Lung (tissue), 11 donors: ENCODE measurements at regions not wholly inside any gene's neighbourhood (a gene's known extent, or its start where the extent isn't known, plus 50 kb on each side); places are given as distances from the start of the nearest gene placed in this dataset.

Experiments
- ATAC-seq: fragments of 200-7000 bp; cut with Tn5 transposase; one replicate; pipeline ENCODE4 v1.9.1; 2020; ENCODE audit warnings: moderate number of reproducible peaks; ENCODE audit not compliant: insufficient read depth, low FRiP score
- DNase-seq, 3 donors: peaks; one replicate each; pipeline ENCODE4 v3.0.0-alpha.2; 2013 to 2017
- H3K27ac ChIP-seq, 2 donors: one replicate each; pipeline ENCODE4 v1.5.1; 2013; ENCODE audit warnings: mild to moderate bottlenecking in 2 of 2, moderate library complexity in 2 of 2, control low read depth in 1 of 2, inconsistent platforms in 1 of 2, low read depth in 1 of 2, low read length in 1 of 2
- H3K27me3 ChIP-seq, 3 donors: one replicate each; pipeline ENCODE4 v1.5.1; 2013; ENCODE audit warnings: low read length in 2 of 3; ENCODE audit not compliant: control insufficient read depth in 3 of 3, insufficient read depth in 3 of 3
- H3K36me3 ChIP-seq, 4 donors: one replicate each; pipeline ENCODE4 v1.5.1; 2013; ENCODE audit warnings: low read length in 4 of 4, mild to moderate bottlenecking in 1 of 4, moderate library complexity in 1 of 4; ENCODE audit not compliant: control insufficient read depth in 4 of 4, insufficient read depth in 4 of 4
- H3K4me1 ChIP-seq, 5 donors: one replicate each; pipeline ENCODE4 v1.5.1; 2013; ENCODE audit warnings: low read length in 5 of 5, mild to moderate bottlenecking in 2 of 5, moderate library complexity in 1 of 5; ENCODE audit not compliant: control insufficient read depth in 5 of 5, insufficient read depth in 5 of 5
- H3K4me3 ChIP-seq: one replicate; pipeline ENCODE4 v1.5.1; 2013; ENCODE audit warnings: mild to moderate bottlenecking, control low read depth, moderate library complexity
- H3K9ac ChIP-seq, 2 donors: one replicate each; pipeline ENCODE4 v1.5.1; 2013; ENCODE audit warnings: low read length in 2 of 2, control low read depth in 1 of 2; ENCODE audit not compliant: insufficient read depth in 1 of 2
- H3K9me3 ChIP-seq, 4 donors: one replicate each; pipeline ENCODE4 v1.5.1; 2013; ENCODE audit warnings: low read length in 3 of 4, mild to moderate bottlenecking in 1 of 4, moderate library complexity in 1 of 4; ENCODE audit not compliant: control insufficient read depth in 4 of 4, insufficient read depth in 3 of 4
- WGBS, 2 donors: extraction: QIAGEN DNeasy Blood & Tissue Kit; methylation state at CpG; one replicate each; pipeline ENCODE4 v1.1.7; 2013; 5-methylcytosine and 5-hydroxymethylcytosine counted together
- TF ChIP-seq, protein P1 (sequence below): IDR thresholded peaks from 2 replicates; pipeline ENCODE4 v1.5.1; 2012; ENCODE audit warnings: mild to moderate bottlenecking; ENCODE audit errors: control extremely low read depth, extremely low read depth
- donor health status: control.
- donor health status: control.
- donor health status: Bipolar disorder and iron deficiency.
- donor health status: healthy.
- donor health status: DM: yes; HTN: yes; CAD: no.

GRCh38 chr1:106189780-106190179 lies 866.7 kb upstream of the PRMT6 start:
- no peaks in the 10 kb centered on the region for H3K36me3 ChIP-seq
- DNase-seq (no peak), ATAC-seq (no peak)
- peaks cover 0 to 14% (median 4%) of the 10 kb centered on the region in 4 donors for H3K9me3 ChIP-seq
- 88 to 100% methylated on average over 2 of the region's 2 CpGs for WGBS, 2 donors
- no peak overlapping the region for H3K9ac ChIP-seq
- no peaks in the 10 kb centered on the region for H3K27me3 ChIP-seq
- H3K27ac ChIP-seq: no peak overlapping the region
- TF ChIP-seq, protein P1, sequence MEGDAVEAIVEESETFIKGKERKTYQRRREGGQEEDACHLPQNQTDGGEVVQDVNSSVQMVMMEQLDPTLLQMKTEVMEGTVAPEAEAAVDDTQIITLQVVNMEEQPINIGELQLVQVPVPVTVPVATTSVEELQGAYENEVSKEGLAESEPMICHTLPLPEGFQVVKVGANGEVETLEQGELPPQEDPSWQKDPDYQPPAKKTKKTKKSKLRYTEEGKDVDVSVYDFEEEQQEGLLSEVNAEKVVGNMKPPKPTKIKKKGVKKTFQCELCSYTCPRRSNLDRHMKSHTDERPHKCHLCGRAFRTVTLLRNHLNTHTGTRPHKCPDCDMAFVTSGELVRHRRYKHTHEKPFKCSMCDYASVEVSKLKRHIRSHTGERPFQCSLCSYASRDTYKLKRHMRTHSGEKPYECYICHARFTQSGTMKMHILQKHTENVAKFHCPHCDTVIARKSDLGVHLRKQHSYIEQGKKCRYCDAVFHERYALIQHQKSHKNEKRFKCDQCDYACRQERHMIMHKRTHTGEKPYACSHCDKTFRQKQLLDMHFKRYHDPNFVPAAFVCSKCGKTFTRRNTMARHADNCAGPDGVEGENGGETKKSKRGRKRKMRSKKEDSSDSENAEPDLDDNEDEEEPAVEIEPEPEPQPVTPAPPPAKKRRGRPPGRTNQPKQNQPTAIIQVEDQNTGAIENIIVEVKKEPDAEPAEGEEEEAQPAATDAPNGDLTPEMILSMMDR: no peak
- H3K4me1 ChIP-seq: no peaks in the 10 kb centered on the region
- no peak overlapping the region for H3K4me3 ChIP-seq

GRCh38 chr1:106194206-106194605 lies 862.3 kb upstream of the PRMT6 start:
- Histone ChIP-seq H3K36me3 (no peaks in the 10 kb centered on the region), H3K27me3 (no peaks in the 10 kb centered on the region), H3K9me3 (peaks cover 0 to 16% (median 5%) of the 10 kb centered on the region in 4 donors), H3K4me1 (no peaks in the 10 kb centered on the region), H3K9ac (no peak overlapping the region), H3K27ac (no peak overlapping the region), H3K4me3 (no peak overlapping the region)
- DNase-seq (no peak), ATAC-seq (no peak)
- TF ChIP-seq, protein P1: no peak

DNA sequence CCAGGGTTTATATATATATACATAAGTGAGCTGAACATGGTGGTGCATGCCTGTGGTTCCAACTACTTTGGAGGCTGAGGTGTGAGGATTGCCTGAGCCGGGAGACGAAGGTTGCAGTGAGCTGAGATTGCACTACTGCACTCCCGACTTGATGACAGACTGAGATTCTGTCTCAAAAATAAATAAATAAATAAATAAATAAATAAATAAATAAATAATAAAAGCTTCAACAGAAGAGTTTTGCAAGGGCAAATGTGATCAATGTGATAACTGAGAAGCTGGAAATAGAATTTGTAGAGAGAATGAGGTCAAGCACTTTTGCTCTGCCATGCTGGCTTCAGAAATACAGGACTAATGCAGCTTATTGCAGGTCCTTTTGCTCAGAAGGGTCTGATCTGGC lies 855.8 kb upstream of the PRMT6 start:
- Histone ChIP-seq H3K36me3 (no peaks in the 10 kb centered on the region), H3K4me3 (no peak overlapping the region), H3K9ac (no peak overlapping the region), H3K9me3 (no peaks in the 10 kb centered on the region), H3K4me1 (no peaks in the 10 kb centered on the region), H3K27me3 (no peaks in the 10 kb centered on the region), H3K27ac (no peak overlapping the region)
- TF ChIP-seq, protein P1: no peak
- 89 to 100% methylated on average over 3 of the region's 3 CpGs for WGBS, 2 donors
- DNase-seq (no peak), ATAC-seq (no peak)

DNA sequence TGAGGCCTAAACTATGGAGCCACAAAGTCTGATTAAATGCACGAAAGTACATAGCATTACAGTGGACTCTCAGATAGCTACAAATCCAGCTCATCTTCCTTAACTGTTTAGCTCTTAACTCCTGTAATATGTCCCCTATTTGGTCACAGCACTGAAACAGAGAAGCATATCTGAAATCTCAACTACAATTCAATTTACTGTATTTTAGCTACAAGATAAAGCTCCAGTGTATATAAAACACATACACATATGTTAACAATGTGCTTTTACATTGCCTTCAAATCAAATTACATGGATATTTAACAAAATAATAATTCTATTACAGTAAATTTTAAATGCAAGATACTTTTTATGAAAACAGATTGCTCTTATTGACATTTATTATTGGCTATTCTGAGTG lies 849.3 kb upstream of the PRMT6 start:
- Histone ChIP-seq H3K36me3 (no peaks in the 10 kb centered on the region), H3K27ac (no peak overlapping the region), H3K4me1 (no peaks in the 10 kb centered on the region), H3K4me3 (no peak overlapping the region), H3K9ac (no peak overlapping the region), H3K9me3 (no peaks in the 10 kb centered on the region), H3K27me3 (no peaks in the 10 kb centered on the region)
- TF ChIP-seq, protein P1: no peak
- WGBS, 2 donors: 86 to 90% methylated on average over 1 of the region's 1 CpG
- DNase-seq: no peak
- no peak for ATAC-seq
